ENCODE measurements at regions not wholly inside any gene's neighbourhood (a gene's known extent, or its start where the extent isn't known, plus 50 kb on each side); places are given as distances from the start of the nearest gene placed in this dataset.

DNA sequence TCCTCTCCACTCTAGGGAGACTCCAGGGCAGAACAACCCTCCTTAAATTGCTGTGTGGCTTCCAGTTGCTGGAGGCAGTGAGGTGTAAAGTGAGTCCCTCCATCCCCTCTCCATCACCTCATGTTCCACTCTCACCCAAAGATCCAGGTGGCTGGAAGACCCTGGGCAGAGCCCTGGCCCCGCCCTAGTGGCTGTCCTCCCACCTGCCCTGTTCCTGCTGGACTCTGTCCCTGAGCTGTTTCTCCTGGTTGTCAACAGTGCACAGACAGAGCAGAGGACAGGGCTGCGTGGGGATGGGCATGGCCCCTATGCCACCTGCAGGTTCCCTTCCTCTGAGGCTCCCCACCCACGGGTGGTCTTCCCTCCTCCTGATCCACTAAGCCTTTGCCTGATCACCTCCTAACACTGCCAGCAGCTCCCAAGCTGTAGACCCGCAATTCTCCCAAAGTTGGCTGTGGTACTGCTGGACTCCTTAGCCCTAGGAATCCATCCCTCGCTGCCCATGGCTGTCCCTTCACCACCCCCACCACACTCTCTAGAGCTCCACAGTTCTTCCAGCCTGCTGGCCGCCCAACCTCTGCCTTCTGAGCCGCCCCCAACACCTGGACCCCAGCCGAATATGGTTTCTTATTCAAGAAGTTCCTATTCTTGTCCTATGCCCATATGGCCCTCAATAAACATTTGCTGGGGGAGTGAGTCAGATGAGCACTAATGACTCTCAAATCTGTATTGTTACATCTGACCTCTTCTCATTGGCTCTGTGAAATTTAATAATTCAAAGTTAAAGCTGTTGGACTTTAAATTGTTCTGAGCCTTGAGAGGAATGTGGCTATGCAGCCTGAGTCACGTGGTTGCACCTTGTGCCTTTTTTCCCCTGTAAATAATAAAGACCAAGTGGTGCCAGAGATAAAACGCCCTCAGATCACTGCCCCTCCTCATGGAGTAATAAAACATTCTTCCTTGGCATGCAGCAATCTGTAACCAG is 260.0 kb upstream of the HS6ST1 start:
- TF ChIP-seq, protein P1, sequence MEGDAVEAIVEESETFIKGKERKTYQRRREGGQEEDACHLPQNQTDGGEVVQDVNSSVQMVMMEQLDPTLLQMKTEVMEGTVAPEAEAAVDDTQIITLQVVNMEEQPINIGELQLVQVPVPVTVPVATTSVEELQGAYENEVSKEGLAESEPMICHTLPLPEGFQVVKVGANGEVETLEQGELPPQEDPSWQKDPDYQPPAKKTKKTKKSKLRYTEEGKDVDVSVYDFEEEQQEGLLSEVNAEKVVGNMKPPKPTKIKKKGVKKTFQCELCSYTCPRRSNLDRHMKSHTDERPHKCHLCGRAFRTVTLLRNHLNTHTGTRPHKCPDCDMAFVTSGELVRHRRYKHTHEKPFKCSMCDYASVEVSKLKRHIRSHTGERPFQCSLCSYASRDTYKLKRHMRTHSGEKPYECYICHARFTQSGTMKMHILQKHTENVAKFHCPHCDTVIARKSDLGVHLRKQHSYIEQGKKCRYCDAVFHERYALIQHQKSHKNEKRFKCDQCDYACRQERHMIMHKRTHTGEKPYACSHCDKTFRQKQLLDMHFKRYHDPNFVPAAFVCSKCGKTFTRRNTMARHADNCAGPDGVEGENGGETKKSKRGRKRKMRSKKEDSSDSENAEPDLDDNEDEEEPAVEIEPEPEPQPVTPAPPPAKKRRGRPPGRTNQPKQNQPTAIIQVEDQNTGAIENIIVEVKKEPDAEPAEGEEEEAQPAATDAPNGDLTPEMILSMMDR (IDR thresholded peaks at IDR 0.05): no peak
- no peak for TF ChIP-seq POLR2A (IDR thresholded peaks at IDR 0.05)

Data from lower leg skin (tissue), 3 donors.